Stimulated activated CD8-positive, alpha-beta memory T cell treated with anti-CD3 and anti-CD28 coated beads, Interleukin-7, amount 100 ng/mL, for 4 hours (primary cell): ENCODE measurements at regions not wholly inside any gene's neighbourhood (a gene's known extent, or its start where the extent isn't known, plus 50 kb on each side); places are given as distances from the start of the nearest gene placed in this dataset.

Experiments used
- DNase-seq, 2 donors: peaks; one replicate each; pipeline ENCODE4 v3.0.0-alpha.2; 2020; ENCODE audit warnings: low read depth in 2 of 2

DNA sequence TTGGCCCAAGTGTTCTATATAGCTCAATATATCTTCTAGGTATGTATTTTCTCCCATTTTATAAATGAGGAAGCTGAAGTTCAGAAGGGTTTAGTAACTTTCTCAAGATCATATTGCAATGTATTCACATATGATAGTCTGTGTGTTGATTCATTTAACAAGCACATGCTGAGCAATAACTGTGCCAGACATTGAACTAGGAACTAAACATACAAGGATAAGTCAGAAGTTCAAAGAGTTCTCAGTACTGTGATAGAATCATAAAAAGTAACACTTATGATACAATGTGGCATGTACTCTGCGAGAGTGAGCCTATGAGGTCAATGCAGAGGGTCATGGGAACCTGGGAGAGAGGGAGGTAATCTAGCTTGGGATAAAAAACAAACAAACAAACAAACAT, 1082.2 kb upstream of the TENM4 start:
- no peak for DNase-seq

DNA sequence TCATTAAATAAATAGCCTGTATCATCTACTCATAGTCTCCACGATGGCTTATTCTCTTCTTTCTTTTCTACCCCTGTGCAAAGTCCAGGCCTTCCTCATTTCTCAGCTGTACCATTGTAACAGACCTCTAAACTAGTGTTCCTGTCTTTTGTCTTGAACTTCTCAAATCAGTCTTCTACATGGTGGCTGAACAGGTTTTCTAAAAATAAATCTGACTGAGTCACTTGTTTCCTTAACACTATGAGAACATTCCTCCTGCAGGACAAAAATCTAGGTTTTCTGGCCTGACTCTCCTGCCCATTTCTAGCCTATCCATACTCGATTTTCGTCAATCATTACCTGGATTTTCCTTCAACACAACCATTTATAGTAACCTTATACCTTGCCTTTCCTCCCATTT, 1080.8 kb upstream of the TENM4 start:
- DNase-seq: no peak

DNA sequence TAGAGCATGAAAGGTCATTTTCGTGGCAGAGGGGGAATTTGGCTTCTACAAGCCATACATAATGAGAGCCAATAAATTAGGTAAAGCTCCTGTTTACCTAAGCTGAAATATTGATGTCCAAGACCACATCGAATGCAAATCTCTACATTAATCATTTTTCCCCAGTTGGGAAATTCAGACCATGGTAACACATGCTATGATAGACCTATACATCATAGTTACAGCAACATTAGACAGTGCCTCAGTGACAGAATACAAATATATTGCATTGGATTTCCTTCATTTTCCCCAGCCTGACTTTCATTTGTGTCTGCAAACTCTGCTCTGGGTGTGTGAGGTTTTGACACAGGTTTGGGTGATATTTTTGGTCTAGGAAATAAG, 1079.7 kb upstream of the TENM4 start:
- no peak for DNase-seq

DNA sequence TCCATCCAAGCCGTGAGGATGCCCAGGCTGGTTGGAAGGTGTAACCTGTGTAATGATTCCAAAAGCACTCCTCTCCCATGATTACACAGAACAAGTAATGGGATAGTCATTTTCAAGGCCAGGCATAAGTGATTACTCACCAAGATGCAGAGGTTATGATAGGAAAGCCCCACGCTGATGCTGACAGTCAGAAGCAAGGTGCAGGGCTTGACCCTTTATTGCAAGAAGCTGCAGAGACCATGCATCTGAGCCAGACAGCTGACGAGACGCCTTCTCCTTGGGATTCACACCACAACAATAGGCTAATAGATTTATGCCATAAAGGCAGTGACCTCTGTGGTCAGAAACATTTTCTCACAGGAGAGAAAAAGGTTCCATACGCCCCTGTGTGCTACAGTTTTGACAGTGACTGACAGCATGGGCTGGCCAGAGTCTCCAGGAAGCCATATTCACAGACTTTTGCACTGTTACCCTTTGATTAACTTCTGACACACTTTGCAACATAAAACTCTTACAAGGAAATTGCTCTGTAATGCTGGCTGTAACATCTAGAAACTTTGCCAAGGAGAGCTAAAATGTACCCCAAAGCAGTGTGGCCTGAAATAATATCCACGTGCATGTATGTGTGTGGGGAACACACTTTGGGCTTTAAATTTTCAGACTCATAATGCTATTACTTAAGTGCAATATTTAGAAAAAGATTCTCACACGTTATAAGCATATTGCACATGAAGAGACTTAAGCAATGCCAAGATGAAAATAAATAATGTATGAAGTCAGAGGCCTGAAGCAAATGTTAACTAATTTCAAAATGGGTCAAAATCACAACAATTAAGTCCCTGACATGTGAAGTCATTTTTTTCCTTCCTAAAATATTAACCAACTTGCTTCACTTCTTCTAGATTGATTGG, 1079.0 kb upstream of the TENM4 start:
- no peak for DNase-seq

DNA sequence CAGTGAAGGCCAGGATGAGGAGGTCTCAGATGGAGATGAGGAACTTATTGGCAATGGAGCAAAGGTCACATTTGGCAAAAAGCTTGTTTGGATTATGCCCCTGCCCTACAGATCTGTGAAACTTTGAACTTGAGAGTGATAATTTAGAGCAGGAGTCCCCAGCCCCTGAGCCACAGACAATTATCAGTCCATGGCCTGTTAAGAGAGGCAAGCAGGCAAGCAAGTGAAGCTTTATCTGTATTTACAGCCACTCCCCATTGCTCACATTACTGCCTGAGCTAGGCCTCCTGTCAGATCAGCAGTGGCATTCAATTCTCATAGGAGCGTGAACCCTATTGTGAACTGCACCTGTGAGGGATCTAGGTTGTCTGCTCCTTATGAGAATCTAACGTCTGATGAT, 1076.9 kb upstream of the TENM4 start:
- no peak for DNase-seq

DNA sequence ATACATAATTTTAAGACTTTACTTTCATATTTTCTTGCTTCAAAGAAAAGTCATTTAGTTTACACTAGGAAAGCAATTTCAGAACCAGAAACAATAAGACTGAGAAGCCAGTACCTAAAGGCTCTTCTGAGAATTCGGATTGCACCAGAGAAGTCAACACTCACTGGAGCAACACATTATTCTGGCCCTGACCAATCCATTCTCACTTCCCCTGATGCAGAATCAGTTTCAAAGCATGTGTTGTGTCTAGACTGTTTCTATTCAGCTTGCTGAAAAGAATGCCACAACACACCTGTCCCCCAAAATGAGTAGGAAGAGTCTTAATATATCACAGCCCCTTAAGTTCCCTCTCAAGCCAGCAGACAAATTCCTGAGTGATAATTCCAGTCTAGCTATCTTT, 1074.3 kb upstream of the TENM4 start:
- DNase-seq: no peak

DNA sequence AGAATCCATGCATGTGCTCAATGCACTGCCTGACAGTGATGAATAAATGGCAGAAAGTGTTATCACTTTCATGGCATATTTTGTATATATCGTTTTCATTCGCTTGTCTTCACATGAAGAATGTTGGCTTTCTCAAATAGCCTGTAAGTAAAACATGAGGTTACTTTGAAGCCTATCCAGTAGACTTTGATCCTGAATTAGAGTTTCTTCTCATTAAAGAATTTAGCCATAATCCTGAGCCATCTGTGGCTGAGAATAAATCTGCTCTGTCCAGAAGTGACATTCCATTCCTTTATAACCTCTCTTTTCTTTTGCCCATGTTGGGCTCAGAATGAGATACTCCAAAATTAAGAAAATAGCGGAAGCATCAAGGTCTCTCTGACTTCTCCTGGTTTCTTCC, 1071.7 kb upstream of the TENM4 start:
- no peak for DNase-seq

DNA sequence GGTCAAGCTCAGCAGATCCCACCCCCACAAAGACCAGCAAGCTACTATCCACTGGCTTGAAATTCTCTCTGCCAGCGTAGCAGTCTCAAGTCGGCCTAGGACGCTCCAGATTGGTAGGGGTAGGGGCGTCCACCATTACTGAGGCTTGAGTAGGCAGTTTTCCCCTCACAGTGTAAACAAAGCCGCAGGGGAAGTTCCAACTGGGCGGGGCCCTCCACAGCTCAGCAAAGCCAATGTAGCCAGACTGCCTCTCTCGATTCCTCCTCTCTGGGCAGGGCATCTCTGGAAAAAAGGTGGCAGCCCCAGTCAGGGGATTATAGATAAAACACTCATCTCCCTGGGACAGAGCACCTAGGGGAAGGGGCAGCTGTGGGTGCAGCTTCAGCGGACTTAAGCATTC, 1064.9 kb upstream of the TENM4 start:
- no peak for DNase-seq

DNA sequence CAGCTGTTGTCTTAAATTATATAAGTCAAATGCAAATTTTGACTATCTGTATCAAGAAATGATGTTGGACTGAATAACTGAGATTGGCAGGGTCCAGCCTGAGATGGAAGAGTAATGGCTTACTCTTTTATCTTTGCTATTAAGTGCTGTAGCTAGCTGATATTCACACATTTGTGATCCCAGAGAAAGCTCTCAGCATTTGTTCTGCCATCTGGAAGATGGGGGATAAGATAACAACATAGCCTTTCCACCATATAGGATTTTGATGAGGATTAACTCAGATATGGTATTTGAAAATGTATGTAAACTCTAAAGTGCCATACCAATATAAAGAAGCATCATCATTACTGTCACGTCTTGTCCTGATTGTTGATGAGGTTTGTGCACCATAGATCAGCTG, 1063.2 kb upstream of the TENM4 start:
- DNase-seq: no peak

DNA sequence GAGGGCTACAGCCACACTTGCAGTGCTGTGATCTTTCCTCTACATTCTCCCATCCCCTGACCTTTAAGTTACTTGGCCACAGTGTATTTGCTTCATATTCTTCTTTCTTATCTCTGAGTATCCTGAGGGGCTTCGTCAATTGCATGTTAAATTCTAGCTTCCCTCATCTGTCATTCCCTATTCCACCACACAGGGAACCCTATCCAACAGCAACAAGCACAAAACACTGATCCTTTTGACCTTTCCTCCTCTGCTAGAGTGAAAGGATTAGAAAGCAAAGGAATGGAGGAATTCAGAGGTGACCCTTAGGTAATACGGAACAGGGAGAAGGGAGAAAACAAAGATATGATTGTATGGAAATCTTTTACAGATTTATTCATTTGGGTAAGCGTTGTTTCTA, 1061.7 kb upstream of the TENM4 start:
- DNase-seq: no peak

DNA sequence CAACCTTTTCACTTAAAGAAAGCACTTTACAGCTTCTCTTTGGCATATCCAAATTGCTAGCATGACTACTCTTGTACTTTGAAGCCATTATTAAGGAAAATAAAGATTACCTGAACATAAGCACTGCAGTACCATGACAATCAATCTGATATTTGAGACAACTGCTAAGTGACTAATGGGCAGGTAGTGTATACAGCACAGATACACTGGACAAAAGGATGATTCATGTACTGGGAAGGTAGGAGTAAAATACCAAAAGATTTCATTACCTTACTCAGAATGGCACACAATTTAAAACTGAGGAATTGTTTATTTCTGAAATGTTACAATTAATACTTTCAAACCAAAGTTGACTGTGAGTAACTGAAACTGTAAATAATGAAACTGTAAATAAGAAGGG, 1054.3 kb upstream of the TENM4 start:
- no peak for DNase-seq

DNA sequence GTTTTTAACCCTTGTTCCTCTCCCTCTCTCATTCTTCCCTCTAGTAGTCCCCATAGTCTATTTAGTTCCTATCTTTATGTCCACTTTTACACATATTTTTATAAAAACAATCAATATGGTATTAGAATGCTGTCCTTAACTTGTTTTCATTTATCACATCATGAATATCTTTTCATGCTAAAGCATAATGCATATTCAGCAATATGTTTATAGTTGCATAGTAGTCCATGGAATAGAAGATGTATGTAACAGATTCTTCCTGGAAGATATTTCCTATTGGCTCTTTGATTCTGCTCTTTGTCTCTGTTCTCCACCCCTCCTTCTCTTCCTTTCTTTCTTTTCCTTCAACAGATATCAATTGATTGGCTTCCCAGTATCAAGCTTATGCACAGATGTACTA, 1047.1 kb upstream of the TENM4 start:
- DNase-seq: no peak

DNA sequence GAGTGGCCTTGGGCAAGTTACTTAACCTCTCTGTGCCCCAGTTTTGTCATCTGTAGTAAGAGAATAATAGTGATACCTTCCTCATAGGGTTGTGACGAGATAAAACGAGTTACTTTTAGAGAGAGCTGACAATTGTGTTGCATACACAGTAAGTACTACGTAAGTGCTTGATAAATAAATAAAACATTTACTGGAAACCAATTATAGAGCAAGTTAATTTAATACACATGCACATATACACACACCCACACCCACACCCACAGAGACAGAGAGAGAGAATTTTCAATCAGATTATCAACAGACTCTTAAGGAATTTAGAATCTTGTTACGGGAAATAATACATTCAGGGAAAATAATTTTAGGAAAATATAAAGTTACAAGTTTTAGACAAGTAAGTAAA, 1045.8 kb upstream of the TENM4 start:
- DNase-seq: no peak

DNA sequence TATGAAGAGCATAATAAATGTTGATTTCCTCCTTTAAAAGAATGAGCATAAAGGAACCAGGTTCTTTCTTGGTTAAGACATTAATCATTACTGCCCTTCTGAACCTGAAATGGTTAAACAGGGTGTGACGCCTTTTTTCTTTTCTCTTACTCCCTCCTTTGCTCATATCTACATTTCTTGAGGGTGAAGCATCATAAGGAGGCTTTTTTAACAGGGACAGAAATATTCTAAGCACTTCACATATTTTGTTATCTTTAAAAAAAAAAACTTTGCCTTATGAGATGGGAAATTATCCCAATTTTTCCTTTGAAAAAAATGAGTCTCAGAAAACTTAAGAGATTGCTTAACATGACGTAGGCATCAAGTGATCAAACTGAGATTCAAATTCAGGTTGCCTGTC, 1036.3 kb upstream of the TENM4 start:
- no peak for DNase-seq

DNA sequence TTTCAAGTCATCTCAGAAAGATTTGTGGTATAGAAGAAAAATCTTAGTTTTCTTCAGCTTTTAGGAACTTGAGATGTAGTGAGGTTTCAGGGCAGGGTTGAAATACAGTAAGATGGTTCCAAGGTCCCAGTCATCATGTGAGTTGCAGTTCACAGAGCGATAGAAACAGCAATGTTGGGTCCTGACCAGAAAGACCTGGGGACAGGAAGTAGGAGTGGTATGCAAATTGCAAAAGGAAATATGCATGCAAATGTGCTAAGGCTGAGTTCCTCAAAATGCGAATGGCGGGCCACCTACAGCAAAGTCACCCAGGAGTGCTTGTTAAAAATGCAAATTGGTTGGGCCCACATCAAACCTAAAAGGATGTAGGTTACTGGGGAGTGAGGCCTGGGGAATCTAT, 1032.7 kb upstream of the TENM4 start:
- DNase-seq: no peak

DNA sequence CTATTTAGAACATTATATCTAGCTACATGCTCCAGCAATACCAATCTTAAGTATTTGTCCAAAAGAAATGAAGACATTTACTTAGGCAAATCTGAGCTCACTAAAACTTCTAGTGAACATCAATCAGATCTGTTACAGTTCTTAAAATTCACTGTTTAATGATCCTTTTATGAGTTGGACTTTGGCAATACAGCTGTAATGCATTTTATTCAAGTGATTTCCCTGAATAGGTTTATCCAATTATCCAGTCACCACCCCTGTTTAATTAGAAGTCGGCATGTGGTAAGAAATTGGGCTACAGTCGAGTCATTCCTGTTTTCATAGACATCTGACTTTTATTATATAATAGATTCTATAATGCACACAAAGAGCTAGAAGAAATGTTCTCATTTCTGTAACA, 1029.0 kb upstream of the TENM4 start:
- DNase-seq: no peak

DNA sequence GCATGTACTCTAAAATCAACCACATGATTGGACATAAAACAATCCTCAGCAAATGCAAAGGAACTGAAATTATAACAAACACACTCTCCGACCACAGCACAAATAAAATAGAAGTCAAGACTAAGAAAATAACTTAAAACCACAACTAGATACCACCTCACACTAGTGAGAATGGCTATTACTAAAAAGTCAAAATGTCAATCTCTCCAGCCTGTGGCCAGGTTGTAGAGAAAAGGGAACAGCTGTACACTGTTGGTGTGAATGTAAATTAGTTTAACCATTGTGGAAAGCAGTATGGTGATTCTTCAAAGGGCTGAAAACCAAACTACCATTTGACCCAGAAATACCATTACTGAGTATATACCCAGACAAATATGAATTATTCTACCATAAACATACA, 1025.7 kb upstream of the TENM4 start:
- DNase-seq: no peak

DNA sequence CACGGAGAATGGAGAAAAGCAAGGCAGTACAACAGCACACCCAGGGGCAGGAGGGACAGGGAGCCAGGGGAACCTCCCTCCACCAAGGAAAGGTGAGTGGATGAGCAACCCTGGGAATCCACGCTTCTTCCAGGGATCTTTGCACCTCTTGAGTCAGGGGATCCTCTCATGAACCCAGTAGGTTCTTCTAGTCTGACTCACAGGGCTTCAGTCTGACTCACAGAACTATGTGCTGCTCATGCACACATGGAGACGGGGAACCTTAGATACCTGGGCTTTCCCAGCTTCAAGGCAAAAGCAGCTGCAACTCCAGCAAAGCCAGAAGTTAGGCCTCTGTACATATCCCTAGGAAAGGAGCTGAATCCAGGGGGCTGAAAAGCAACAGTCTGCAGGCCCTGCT, 1021.4 kb upstream of the TENM4 start:
- no peak for DNase-seq

DNA sequence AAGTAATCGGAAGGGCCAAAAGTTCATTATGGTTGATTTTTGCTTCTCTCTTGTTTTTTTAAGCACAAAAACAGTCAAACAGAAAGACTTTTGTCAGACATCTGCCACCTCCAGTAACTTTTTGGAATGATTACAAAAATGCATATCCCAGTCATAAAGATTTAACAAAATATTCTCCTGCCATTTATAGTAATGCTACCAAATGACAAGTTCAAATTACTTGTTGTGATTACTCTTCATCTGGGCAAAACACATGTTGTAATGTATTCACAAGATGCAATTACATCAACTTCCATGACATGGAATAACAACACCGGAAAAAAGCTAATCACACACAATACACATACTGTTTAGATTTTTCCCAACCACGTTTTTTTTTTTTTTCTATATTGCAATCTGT, 1017.5 kb upstream of the TENM4 start:
- DNase-seq: no peak

DNA sequence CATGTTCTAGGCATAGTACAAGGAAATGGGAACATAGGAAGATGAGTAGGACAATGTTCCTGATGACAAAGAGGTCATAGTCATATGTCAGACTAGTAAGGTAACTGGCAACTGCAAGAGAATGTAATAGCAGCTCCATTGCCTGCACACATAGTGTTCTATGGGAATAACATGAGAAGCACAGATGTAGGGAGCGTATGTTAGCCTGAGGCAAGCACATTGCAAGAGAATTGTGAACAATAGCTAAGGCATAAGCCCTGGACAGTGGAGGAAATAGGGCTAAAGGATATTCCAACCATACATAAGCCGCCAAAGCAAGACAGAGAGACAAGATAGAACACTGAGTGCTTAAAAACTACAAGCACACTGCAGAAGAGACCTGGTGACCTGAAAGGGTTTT, 1017.0 kb upstream of the TENM4 start:
- no peak for DNase-seq

DNA sequence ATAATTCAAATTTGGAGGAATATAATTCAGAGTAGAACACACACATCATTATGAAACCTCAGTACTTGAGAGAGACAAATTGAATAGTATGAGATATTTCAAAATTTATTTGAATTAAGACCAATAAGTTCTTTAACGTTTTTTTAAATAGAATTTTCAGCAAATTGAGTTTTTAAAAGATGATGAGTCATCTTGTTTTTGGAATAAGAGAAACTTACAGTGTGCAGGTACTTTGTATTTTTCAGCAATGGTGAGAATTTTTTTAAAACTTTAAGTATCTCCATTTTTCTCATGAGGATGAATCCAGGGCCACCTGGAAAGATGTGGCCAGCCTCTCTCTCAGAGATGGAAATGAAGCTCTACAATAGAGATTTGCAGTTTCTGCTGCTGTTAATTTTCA, 1015.0 kb upstream of the TENM4 start:
- no peak for DNase-seq

DNA sequence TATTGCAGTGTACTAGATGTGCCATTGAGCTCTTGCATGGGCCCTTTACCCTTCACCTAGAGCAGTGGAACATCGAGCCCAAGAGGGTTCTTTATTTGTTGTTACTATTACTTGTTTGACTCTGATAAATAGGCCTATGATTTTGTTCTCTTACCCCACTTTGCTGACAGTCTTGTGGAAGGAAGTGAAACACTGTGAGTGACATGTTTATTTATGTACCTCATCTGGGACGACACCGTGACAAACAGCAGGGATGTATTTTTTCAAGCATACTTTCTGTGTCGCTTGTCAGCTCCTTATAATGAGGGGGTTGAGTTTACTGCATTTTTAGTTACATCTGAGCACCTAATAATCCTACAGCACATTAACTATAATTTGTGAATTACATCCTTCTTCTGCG, 1010.3 kb upstream of the TENM4 start:
- DNase-seq: no peak

DNA sequence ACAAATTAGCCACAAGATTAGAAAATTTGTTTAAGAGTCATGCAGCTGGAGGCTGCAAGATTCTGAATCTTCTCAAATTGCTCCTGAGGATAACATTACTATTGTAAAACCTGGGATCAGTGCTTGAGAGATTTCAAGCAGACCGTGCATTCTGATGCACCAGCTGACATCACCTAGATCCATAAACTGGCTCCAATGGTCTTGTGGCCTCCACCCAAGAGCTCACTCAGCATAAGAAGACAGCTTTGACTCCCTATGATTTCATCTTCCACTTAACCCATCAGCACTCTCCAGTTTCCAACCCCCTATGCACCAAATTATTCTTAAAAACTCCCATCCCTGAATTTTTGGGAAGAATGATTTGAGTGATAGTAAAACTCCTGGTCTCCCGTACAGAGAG, 1007.9 kb upstream of the TENM4 start:
- DNase-seq: no peak

DNA sequence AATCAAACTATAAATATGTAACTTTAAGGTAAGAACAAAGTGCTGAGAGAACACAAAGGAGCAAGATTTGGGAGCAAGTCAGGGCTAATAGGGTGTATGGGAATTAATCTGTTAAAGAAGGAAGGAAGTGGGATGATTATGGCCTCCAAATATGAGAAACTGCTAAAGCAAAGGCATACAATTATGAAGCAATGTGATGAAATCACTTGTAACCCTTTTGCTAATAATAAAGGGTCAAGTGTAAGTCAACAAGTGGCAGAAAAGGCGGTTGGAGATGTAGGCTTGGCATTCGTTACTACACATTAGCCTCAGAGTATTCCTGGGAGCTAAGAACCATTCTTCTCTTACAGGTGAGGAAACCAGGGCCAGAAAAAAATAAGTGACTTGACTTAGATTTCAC, 1002.3 kb upstream of the TENM4 start:
- no peak for DNase-seq
